Duodenal mucosa (tissue), 2 donors: ENCODE measurements at regions not wholly inside any gene's neighbourhood (a gene's known extent, or its start where the extent isn't known, plus 50 kb on each side); places are given as distances from the start of the nearest gene placed in this dataset.

ENCODE experiments used
- H3K27ac ChIP-seq: one replicate; pipeline ENCODE4 v1.7.0; 2013; ENCODE audit warnings: low read depth, low read length
- H3K27me3 ChIP-seq, 2 donors: one replicate each; pipeline ENCODE4 v1.7.0; 2013; ENCODE audit warnings: low read length in 2 of 2, control low read depth in 1 of 2; ENCODE audit not compliant: insufficient read depth in 2 of 2, control insufficient read depth in 1 of 2
- H3K36me3 ChIP-seq, 2 donors: one replicate each; pipeline ENCODE4 v1.7.0; 2013; ENCODE audit warnings: low read length in 2 of 2, control low read depth in 1 of 2; ENCODE audit not compliant: insufficient read depth in 2 of 2, control insufficient read depth in 1 of 2
- H3K4me1 ChIP-seq, 2 donors: one replicate each; pipeline ENCODE4 v1.7.0; 2013; ENCODE audit warnings: low read length in 2 of 2, control low read depth in 1 of 2; ENCODE audit not compliant: insufficient read depth in 2 of 2, control insufficient read depth in 1 of 2
- H3K4me3 ChIP-seq, 2 donors: one replicate each; pipeline ENCODE4 v1.7.0; 2013; ENCODE audit warnings: low read length in 2 of 2, low read depth in 1 of 2
- H3K9ac ChIP-seq, 2 donors: one replicate each; pipeline ENCODE4 v1.7.0; 2013; ENCODE audit warnings: low read length in 2 of 2, low read depth in 1 of 2
- H3K9me3 ChIP-seq, 2 donors: one replicate each; pipeline ENCODE4 v1.7.0; 2013; ENCODE audit warnings: low read length in 2 of 2, control low read depth in 1 of 2; ENCODE audit not compliant: control insufficient read depth in 1 of 2

DNA sequence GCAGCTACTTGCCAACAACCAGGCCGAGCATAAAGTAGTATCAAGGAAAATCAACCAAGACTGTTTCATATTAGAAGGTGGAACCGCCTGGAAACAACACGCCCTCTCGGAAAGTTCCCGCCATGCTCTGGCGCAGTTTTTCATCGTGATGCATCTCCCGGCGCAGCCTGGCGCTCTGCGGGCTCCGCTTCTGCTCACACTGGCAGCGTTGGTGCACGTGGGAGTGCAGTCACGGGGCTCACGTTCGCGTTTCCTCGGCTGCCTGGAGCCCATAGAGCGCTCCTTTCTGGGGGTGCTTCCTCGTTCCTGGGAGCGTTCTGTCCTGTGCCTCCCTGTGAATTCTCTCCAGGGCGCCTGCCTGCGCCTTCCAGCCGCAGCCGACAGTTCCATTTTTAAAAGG, 227.3 kb downstream of the TBXT start:
- Histone ChIP-seq H3K27ac (no peak overlapping the region), H3K27me3 (no peaks in the 10 kb centered on the region)

DNA sequence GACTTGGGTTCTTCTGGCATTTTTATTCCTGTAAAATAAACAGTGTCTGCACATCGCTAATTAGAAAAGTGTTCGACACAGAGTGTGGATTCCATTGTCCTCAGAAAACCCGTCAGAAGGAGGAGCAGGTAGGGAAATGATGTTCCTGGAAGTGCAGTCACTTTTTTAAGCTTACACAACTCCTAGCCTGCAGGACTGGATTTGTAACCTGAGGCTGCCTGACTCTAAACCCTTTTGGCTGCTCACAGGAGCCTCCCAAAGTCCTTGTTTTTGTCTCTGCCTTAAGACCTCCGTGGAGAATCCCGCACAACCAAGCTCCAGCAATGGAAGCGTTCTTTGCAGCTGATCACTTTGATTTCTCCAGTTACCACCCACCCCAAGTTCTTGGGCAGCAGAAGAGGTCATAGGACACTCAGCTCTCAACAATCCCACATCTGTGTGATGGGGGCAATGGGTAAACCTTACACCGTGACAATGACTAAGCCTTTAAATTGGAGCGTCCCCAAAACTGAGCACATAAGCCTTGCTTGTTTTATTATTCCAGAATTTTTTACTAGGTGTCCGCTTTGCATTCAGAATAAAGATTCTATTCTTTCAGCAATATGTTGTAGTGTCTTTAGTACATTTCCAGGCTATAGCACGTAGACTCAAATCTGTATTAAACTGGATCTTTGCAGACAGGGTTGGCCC, 227.9 kb downstream of the TBXT start:
- no peak overlapping the region for H3K4me3 ChIP-seq
- H3K9me3 ChIP-seq, result no peaks in the 10 kb centered on the region
- H3K4me1 ChIP-seq, result no peaks in the 10 kb centered on the region
- H3K27ac ChIP-seq, result no peak overlapping the region
- no peaks in the 10 kb centered on the region for H3K36me3 ChIP-seq
- no peak overlapping the region for H3K9ac ChIP-seq
- H3K27me3 ChIP-seq, result no peaks in the 10 kb centered on the region

More for the DNA sequence above, 227.3 kb downstream of the TBXT start:
- Histone ChIP-seq H3K36me3 (no peaks in the 10 kb centered on the region), H3K9ac (no peak overlapping the region), H3K4me3 (no peak overlapping the region), H3K9me3 (no peaks in the 10 kb centered on the region), H3K4me1 (no peaks in the 10 kb centered on the region)

GRCh38 chr6:165939047-165939446, 228.6 kb downstream of the TBXT start:
- Histone ChIP-seq H3K9me3 (no peaks in the 10 kb centered on the region), H3K27me3 (no peaks in the 10 kb centered on the region), H3K27ac (no peak overlapping the region), H3K9ac (no peak overlapping the region), H3K4me3 (no peak overlapping the region), H3K36me3 (no peaks in the 10 kb centered on the region), H3K4me1 (no peaks in the 10 kb centered on the region)

GRCh38 chr6:165937564-165938358, 229.9 kb downstream of the TBXT start:
- Histone ChIP-seq H3K36me3 (no peaks in the 10 kb centered on the region), H3K27ac (no peak overlapping the region)

GRCh38 chr6:165936660-165937059, 231.0 kb downstream of the TBXT start:
- H3K27me3 ChIP-seq, result peaks cover 0 to 4% of the 10 kb centered on the region in 2 donors
- no peak overlapping the region for H3K4me3 ChIP-seq
- H3K9ac ChIP-seq, result no peak overlapping the region
- H3K27ac ChIP-seq, result no peak overlapping the region
- no peaks in the 10 kb centered on the region for H3K36me3 ChIP-seq
- no peaks in the 10 kb centered on the region for H3K4me1 ChIP-seq
- no peaks in the 10 kb centered on the region for H3K9me3 ChIP-seq

More at GRCh38 chr6:165937564-165938358, 229.9 kb downstream of the TBXT start:
- Histone ChIP-seq H3K4me1 (no peaks in the 10 kb centered on the region), H3K9me3 (no peaks in the 10 kb centered on the region), H3K4me3 (no peak overlapping the region), H3K9ac (no peak overlapping the region), H3K27me3 (peaks cover 0 to 3% of the 10 kb centered on the region in 2 donors)

DNA sequence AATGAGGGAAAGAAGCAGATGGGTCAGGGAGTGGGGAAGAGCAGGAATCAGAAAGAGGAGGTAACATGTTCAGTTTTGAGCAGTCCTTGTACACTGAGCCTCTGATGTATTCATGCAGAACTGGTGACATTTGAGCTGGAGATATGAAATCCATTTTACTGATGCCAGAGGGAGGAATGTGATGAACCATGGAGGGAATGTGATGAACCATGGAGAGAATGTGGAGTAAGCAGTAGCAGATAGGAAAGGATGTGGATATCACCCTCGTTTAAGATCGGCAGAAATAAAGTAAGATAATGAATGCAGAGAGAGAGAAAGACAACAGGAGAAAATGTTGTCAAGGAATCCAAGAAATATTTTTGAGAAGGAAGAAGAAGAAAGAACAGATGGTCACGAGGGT, 231.6 kb downstream of the TBXT start:
- Histone ChIP-seq H3K36me3 (no peaks in the 10 kb centered on the region), H3K27ac (no peak overlapping the region), H3K9me3 (no peaks in the 10 kb centered on the region)

DNA sequence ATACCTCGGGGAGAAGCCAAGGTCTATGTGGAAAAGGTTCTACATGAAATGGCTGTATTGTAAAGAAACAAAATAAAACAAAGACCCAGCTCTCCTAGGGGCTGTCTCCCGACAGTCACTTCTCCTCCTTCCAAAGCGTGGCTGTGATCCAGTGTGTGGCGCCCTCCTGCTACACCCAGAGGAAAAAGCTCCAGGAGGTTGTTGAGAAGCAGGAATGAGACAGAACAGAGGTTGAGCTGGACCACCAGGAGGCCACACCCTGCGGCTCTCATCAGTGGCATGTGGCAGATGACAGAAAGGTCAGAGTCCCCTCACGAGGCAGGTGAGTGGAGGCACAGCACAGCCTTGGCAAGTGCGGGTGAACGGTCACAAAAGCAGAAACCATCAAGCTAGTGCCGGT, 236.0 kb downstream of the TBXT start:
- Histone ChIP-seq H3K27me3 (peaks cover 3 to 4% of the 10 kb centered on the region in 2 donors), H3K9ac (no peak overlapping the region), H3K27ac (no peak overlapping the region), H3K4me1 (no peaks in the 10 kb centered on the region), H3K36me3 (no peaks in the 10 kb centered on the region), H3K9me3 (no peaks in the 10 kb centered on the region), H3K4me3 (no peak overlapping the region)

More for the DNA sequence above, 231.6 kb downstream of the TBXT start:
- peaks cover 0 to 4% of the 10 kb centered on the region in 2 donors for H3K27me3 ChIP-seq
- no peak overlapping the region for H3K9ac ChIP-seq
- H3K4me3 ChIP-seq, result no peak overlapping the region
- H3K4me1 ChIP-seq, result no peaks in the 10 kb centered on the region

GRCh38 chr6:165930668-165931214, 236.9 kb downstream of the TBXT start:
- no peak overlapping the region for H3K9ac ChIP-seq
- no peak overlapping the region for H3K27ac ChIP-seq
- no peak overlapping the region for H3K4me3 ChIP-seq
- no peaks in the 10 kb centered on the region for H3K9me3 ChIP-seq
- no peaks in the 10 kb centered on the region for H3K36me3 ChIP-seq
- H3K4me1 ChIP-seq, result no peaks in the 10 kb centered on the region
- H3K27me3 ChIP-seq, result peaks cover 3 to 4% of the 10 kb centered on the region in 2 donors

DNA sequence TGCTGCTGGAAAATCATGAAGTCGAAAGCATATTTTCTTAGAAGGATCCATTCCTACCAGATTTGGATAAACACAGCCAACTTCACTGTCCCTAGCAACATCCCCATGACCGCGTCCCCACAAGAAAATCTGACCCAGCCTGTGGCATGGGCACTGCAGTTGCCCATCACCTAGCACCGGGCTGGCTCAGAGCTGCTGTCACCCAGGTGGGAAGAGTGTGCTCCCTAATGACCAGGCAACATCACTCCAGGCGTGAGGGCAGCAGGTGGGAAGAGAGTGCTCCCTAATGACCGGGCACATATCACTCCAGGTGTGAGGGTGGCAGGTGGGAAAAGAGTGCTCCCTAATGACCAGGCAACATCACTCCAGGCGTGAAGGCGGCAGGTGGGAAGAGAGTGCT, 238.0 kb downstream of the TBXT start:
- H3K9ac ChIP-seq, result no peak overlapping the region
- no peaks in the 10 kb centered on the region for H3K9me3 ChIP-seq
- no peak overlapping the region for H3K27ac ChIP-seq
- no peaks in the 10 kb centered on the region for H3K36me3 ChIP-seq
- no peak overlapping the region for H3K4me3 ChIP-seq
- peaks cover 3 to 4% of the 10 kb centered on the region in 2 donors for H3K27me3 ChIP-seq
- no peaks in the 10 kb centered on the region for H3K4me1 ChIP-seq

DNA sequence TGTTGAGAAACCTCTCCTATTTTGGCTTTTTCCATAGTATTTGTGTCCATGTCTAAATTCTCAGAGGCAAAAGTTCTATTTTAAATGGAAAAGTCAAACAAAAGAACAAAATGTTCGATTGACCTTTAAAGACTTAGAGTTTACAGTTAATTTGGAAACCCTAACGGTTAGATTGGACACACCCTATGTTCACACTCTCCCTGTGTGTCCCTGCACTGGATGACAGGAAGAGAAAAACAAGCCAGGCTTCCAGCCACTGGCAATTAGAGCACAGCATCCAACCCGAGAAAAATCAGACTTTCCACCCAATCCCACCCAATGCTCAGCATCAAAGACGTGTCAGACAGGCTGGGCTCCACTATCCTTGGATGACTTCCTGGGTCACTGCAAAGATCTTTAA, 241.3 kb downstream of the TBXT start:
- H3K9ac ChIP-seq, result no peak overlapping the region
- H3K9me3 ChIP-seq, result no peaks in the 10 kb centered on the region
- no peaks in the 10 kb centered on the region for H3K36me3 ChIP-seq
- no peak overlapping the region for H3K4me3 ChIP-seq
- no peak overlapping the region for H3K27ac ChIP-seq
- no peaks in the 10 kb centered on the region for H3K4me1 ChIP-seq
- H3K27me3 ChIP-seq, result peaks cover 0 to 3% of the 10 kb centered on the region in 2 donors
